SH-SY5Y (cell line): ENCODE measurements at regions not wholly inside any gene's neighbourhood (a gene's known extent, or its start where the extent isn't known, plus 50 kb on each side); places are given as distances from the start of the nearest gene placed in this dataset.

ENCODE experiments used
- GATA2 ChIP-seq: IDR thresholded peaks from 2 replicates; pipeline ENCODE4 v1.6.1; 2011; ENCODE audit warnings: mild to moderate bottlenecking, low read depth, low read length
- GATA3 ChIP-seq: IDR thresholded peaks from 2 replicates; pipeline ENCODE4 v1.6.1; 2011; ENCODE audit warnings: low read depth, mild to moderate bottlenecking, low read length, moderate library complexity

GRCh38 chr12:73017981-73018380 is 745.8 kb downstream of the TRHDE start:
- TF ChIP-seq GATA2 (no peak), GATA3 (no peak)
